Naive thymus-derived CD4-positive, alpha-beta T cell (primary cell): ENCODE measurements at regions not wholly inside any gene's neighbourhood (a gene's known extent, or its start where the extent isn't known, plus 50 kb on each side); places are given as distances from the start of the nearest gene placed in this dataset.

Experiments
- ATAC-seq: fragments of 150-1000 bp; cut with Tn5 transposase; 2 replicates; pipeline ENCODE4 v1.10.0; 2021; ENCODE audit warnings: mild to moderate bottlenecking, moderate library complexity
- CTCF ChIA-PET: fragments of 350-600 bp; sonication (Branson Sonifier 250); formaldehyde crosslinking; loops from one replicate; lab custom pipeline; 2021; ENCODE audit warnings: antibody characterized with exemption; lab: Charles Lee
- POLR2A ChIA-PET: fragments of 350-600 bp; sonication (Branson Sonifier 250); formaldehyde crosslinking; loops from one replicate; lab custom pipeline; 2021; ENCODE audit warnings: antibody characterized with exemption, inconsistent platforms; lab: Charles Lee
- DNase-seq, 9 donors: peaks; one replicate each; pipeline versions ENCODE4 v3.0.0 to v3.0.0-alpha.2; 2020 to 2022; ENCODE audit warnings: mixed read lengths in 1 of 9
- H3K27ac ChIP-seq: one replicate; pipeline ENCODE4 v1.7.0; 2013; ENCODE audit warnings: mild to moderate bottlenecking, low read depth, low read length, moderate library complexity
- H3K27me3 ChIP-seq, 2 donors: one replicate each; pipeline ENCODE4 v1.7.0; 2013; ENCODE audit warnings: low read length in 2 of 2, mild to moderate bottlenecking in 2 of 2, moderate library complexity in 2 of 2; ENCODE audit not compliant: control insufficient read depth in 2 of 2, insufficient read depth in 2 of 2
- H3K36me3 ChIP-seq, 3 experiments: 1 replicate in 2 of 3; 2 replicates in 1 of 3; pipeline ENCODE4 v1.7.0; 2013; ENCODE audit warnings: low read length in 3 of 3, mild to moderate bottlenecking in 3 of 3, moderate library complexity in 1 of 3; ENCODE audit not compliant: insufficient read depth in 3 of 3, control insufficient read depth in 2 of 3
- H3K4me1 ChIP-seq, 2 donors: one replicate each; pipeline ENCODE4 v1.7.0; 2013; ENCODE audit warnings: low read length in 2 of 2, mild to moderate bottlenecking in 2 of 2, moderate library complexity in 1 of 2; ENCODE audit not compliant: control insufficient read depth in 2 of 2, insufficient read depth in 2 of 2
- H3K4me3 ChIP-seq: 2 replicates; pipeline ENCODE4 v1.7.0; 2013; ENCODE audit warnings: mild to moderate bottlenecking, low read length
- H3K9me3 ChIP-seq, 3 experiments: 1 replicate in 2 of 3; 2 replicates in 1 of 3; pipeline ENCODE4 v1.7.0; 2013; ENCODE audit warnings: low read length in 3 of 3; ENCODE audit not compliant: control insufficient read depth in 2 of 3
- H3K27ac Mint-ChIP-seq, 9 donors: one replicate each; pipeline ENCODE4 v1.8.0; 2020 to 2022; ENCODE audit warnings: mixed read lengths in 9 of 9, mild to moderate bottlenecking in 8 of 9, moderate library complexity in 5 of 9, inconsistent platforms in 2 of 9
- H3K27me3 Mint-ChIP-seq, 5 donors: one replicate each; pipeline ENCODE4 v1.8.0; 2021 to 2022; ENCODE audit warnings: mixed read lengths in 5 of 5, mild to moderate bottlenecking in 1 of 5
- H3K36me3 Mint-ChIP-seq, 5 donors: one replicate each; pipeline ENCODE4 v1.8.0; 2020 to 2022; ENCODE audit warnings: mixed read lengths in 5 of 5, mild to moderate bottlenecking in 3 of 5, inconsistent platforms in 1 of 5
- H3K4me1 Mint-ChIP-seq, 7 donors: one replicate each; pipeline ENCODE4 v1.8.0; 2020 to 2022; ENCODE audit warnings: mixed read lengths in 7 of 7, mild to moderate bottlenecking in 3 of 7, inconsistent platforms in 1 of 7
- H3K4me3 Mint-ChIP-seq, 10 donors: one replicate each; pipeline ENCODE4 v1.8.0; 2020 to 2022; ENCODE audit warnings: mild to moderate bottlenecking in 10 of 10, mixed read lengths in 10 of 10, moderate library complexity in 6 of 10, inconsistent platforms in 2 of 10
- H3K9me3 Mint-ChIP-seq, 11 donors: one replicate each; pipeline ENCODE4 v1.8.0; 2020 to 2022; ENCODE audit warnings: mixed read lengths in 11 of 11, mild to moderate bottlenecking in 4 of 11, inconsistent platforms in 1 of 11, moderate library complexity in 1 of 11
- intact Hi-C, 2 donors: fragments of 100-400 bp; cut with micrococcal nuclease; formaldehyde crosslinking; loops; one replicate each; pipeline ENCODE4 v1.15.1; 2023

DNA sequence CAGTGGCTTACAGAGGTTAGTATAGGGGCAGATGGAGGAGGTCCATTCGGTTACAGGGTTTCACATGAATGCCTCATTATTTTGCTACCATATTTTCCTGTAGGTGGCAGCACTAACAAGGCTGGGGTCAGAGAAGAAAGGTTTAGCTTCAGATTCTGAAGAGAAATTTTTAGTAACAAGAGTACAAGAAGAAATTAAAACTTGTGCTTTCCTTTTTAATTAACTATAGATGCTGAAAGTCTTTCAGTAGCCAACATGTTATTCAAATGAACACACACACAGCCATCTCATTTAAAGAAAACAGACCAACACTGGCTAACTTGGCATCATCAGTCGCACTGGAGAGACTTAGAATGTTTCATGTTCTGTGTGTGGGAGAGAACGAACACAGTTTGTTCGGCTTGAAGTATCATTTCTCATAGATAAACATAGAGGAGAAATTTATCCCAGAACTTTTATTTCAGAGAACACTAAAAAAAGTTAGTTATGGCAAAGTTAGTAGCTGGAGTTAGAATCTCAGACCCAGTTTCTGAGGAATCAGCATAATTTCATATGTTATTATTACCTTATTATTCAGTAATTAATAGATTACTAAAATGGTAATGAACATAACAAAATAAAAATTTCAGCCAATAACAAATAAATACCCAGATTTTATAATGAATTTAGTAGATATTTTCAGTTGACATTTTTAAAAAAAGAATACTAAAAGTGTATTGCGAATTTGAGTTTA lies 314.0 kb upstream of the RSPO3 start:
- Histone ChIP-seq H3K27ac (no peak overlapping the region), H3K36me3 (no peaks in the 10 kb centered on the region), H3K9me3 (no peaks in the 10 kb centered on the region), H3K4me3 (no peak overlapping the region), H3K27me3 (no peaks in the 10 kb centered on the region), H3K4me1 (no peaks in the 10 kb centered on the region)
- ChIA-PET POLR2A (no interaction called here), CTCF (no interaction called here)
- H3K36me3 Mint-ChIP-seq: no peaks in the 10 kb centered on the region
- peaks cover 0 to 2% (median 0%) of the 10 kb centered on the region in 11 donors for H3K9me3 Mint-ChIP-seq
- intact Hi-C loops: loop anchor here in 1 of 2 donors (1.0 kb wide), 1 partner anchor 317 kb away; no protein-coding TSS in a partner anchor
- H3K4me1 Mint-ChIP-seq: no peaks in the 10 kb centered on the region
- DNase-seq (no peak), ATAC-seq (no peak)
- H3K27me3 Mint-ChIP-seq: peaks cover 0 to 9% (median 6%) of the 10 kb centered on the region in 5 donors
- no peak overlapping the region for H3K27ac Mint-ChIP-seq
- H3K4me3 Mint-ChIP-seq: no peak overlapping the region

DNA sequence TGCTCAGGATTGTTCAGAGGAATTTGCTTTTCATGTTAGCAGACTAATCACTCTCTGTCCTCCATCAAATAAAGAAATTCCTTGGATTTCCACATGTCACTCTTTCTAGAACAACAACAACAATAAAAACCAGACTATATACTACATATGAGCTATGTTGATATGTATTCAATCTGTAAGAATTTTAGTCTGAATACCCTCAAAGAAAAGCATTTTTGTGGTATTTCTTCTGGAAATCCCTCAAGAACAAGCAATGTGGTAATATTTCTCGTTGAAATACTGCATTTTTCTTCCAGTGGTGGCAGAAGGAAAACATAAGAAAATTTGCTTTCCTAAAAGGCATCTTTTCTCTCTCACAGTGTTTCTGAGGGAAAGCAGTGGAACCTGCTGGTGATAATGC lies 312.6 kb upstream of the RSPO3 start:
- Mint-ChIP-seq H3K36me3 (no peaks in the 10 kb centered on the region), H3K4me3 (no peak overlapping the region), H3K27me3 (peaks cover 0 to 10% (median 7%) of the 10 kb centered on the region in 5 donors), H3K27ac (no peak overlapping the region), H3K4me1 (no peaks in the 10 kb centered on the region), H3K9me3 (peaks cover 0 to 2% (median 0%) of the 10 kb centered on the region in 11 donors)
- H3K4me3 ChIP-seq: no peak overlapping the region
- CTCF ChIA-PET: no interaction called here
- no peaks in the 10 kb centered on the region for H3K27me3 ChIP-seq
- intact Hi-C loops: no loop called here
- DNase-seq (no peak), ATAC-seq (no peak)
- no peak overlapping the region for H3K27ac ChIP-seq
- POLR2A ChIA-PET: no interaction called here
- H3K9me3 ChIP-seq: no peaks in the 10 kb centered on the region
- no peaks in the 10 kb centered on the region for H3K4me1 ChIP-seq
- no peaks in the 10 kb centered on the region for H3K36me3 ChIP-seq

DNA sequence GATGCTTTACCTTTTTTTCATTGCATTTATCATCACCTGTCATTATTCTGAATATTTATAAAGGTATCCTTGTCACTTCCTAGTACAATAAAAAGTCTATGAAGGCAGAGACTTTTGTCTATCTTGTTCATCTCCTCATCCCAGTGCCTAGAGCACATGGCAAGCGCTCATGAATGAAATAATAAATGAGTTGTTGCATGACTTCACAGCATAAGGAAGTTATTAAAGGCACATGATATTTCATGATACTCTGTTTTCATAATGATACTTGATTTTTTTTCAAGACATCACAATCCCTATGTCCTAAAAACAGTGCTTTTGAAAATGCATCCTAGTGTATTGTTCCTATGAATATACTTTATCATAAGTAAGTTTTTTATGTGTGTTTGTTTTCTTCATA lies 310.6 kb upstream of the RSPO3 start:
- intact Hi-C loops: no loop called here
- Histone ChIP-seq H3K27ac (no peak overlapping the region), H3K36me3 (no peaks in the 10 kb centered on the region), H3K9me3 (no peaks in the 10 kb centered on the region), H3K4me1 (no peaks in the 10 kb centered on the region), H3K27me3 (no peaks in the 10 kb centered on the region), H3K4me3 (no peak overlapping the region)
- no peak for DNase-seq
- Mint-ChIP-seq H3K9me3 (peaks cover 0 to 2% (median 0%) of the 10 kb centered on the region in 11 donors), H3K4me1 (no peaks in the 10 kb centered on the region), H3K36me3 (no peaks in the 10 kb centered on the region), H3K4me3 (no peak overlapping the region), H3K27me3 (peaks cover 0 to 10% (median 7%) of the 10 kb centered on the region in 5 donors), H3K27ac (no peak overlapping the region)
- ChIA-PET CTCF (no interaction called here), POLR2A (no interaction called here)
- no peak for ATAC-seq

DNA sequence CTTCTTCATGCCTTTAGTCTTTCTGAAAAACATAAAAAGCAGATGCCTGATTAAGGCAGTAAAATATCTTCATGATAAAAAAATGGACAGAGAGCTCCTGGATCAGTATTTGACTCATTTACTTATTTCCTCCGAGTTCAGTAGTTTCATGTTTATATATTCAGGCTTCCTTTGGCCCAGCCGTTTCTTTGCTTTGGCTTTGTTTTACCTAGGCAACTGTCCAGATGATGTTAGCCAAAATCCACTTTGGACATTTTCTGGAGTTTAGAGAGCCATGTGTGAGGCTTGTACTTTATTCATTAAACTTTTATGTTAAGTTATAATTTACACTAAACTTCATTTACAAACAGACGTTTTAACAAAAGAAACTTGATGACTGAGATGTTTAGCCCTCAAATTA lies 307.1 kb upstream of the RSPO3 start:
- intact Hi-C loops: no loop called here
- Histone ChIP-seq H3K4me3 (no peak overlapping the region), H3K27me3 (no peaks in the 10 kb centered on the region), H3K4me1 (no peaks in the 10 kb centered on the region), H3K27ac (no peak overlapping the region), H3K36me3 (no peaks in the 10 kb centered on the region), H3K9me3 (no peaks in the 10 kb centered on the region)
- no peaks in the 10 kb centered on the region for H3K4me1 Mint-ChIP-seq
- ChIA-PET POLR2A (no interaction called here), CTCF (no interaction called here)
- ATAC-seq (no peak), DNase-seq (no peak)
- H3K4me3 Mint-ChIP-seq: no peak overlapping the region
- H3K36me3 Mint-ChIP-seq: no peaks in the 10 kb centered on the region
- peaks cover 0 to 9% (median 6%) of the 10 kb centered on the region in 5 donors for H3K27me3 Mint-ChIP-seq
- no peak overlapping the region for H3K27ac Mint-ChIP-seq
- H3K9me3 Mint-ChIP-seq: peaks cover 0 to 4% (median 0%) of the 10 kb centered on the region in 11 donors

DNA sequence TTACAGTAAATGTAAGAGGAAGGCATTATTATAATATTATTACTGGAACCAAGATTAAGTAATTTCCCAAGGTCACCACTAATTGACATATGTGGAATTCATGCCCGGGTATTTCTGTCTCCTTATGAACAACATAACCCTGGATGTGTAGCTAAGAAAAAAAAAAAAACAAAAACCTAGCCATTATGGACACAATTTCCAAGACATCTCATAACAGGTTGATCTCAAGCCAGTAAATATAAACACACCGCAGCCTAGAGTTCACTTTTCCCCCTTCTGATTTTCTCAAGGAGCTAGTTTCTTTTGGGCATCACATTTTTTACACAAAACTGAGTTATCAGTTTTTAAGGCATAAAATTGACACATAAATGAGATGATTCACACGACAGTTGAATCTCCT lies 306.5 kb upstream of the RSPO3 start:
- Histone ChIP-seq H3K4me1 (no peaks in the 10 kb centered on the region), H3K27me3 (no peaks in the 10 kb centered on the region), H3K9me3 (no peaks in the 10 kb centered on the region), H3K4me3 (no peak overlapping the region), H3K36me3 (no peaks in the 10 kb centered on the region), H3K27ac (no peak overlapping the region)
- H3K4me3 Mint-ChIP-seq: no peak overlapping the region
- H3K9me3 Mint-ChIP-seq: peaks cover 0 to 6% (median 0%) of the 10 kb centered on the region in 11 donors
- DNase-seq: no peak
- no peaks in the 10 kb centered on the region for H3K36me3 Mint-ChIP-seq
- intact Hi-C loops: no loop called here
- peaks cover 0 to 7% (median 5%) of the 10 kb centered on the region in 5 donors for H3K27me3 Mint-ChIP-seq
- ChIA-PET CTCF (no interaction called here), POLR2A (no interaction called here)
- ATAC-seq: no peak
- no peaks in the 10 kb centered on the region for H3K4me1 Mint-ChIP-seq
- no peak overlapping the region for H3K27ac Mint-ChIP-seq

DNA sequence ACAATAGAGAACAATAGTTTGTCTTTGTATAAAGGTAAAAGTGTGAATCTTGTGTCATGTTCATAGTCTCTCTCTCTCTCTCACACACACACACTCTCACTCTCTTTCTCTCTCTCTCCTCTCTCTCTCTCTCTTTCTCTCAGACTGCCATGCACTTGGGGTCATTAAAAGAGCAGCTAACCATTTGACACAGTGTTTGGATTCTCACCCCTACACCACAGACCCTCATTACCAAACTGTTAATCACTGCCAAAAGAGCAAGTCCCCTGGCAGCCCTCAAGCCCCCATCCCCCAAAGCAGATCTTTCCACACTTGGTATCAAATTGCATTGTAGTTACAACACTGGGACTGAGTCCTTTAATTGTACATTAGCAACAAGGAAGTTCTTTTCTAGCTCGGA lies 305.8 kb upstream of the RSPO3 start:
- no peaks in the 10 kb centered on the region for H3K27me3 ChIP-seq
- Mint-ChIP-seq H3K9me3 (peaks cover 0 to 6% (median 0%) of the 10 kb centered on the region in 11 donors), H3K27me3 (peaks cover 0 to 5% (median 3%) of the 10 kb centered on the region in 5 donors), H3K4me1 (no peaks in the 10 kb centered on the region), H3K4me3 (no peak overlapping the region), H3K27ac (no peak overlapping the region), H3K36me3 (no peaks in the 10 kb centered on the region)
- H3K9me3 ChIP-seq: no peaks in the 10 kb centered on the region
- ChIA-PET POLR2A (no interaction called here), CTCF (no interaction called here)
- DNase-seq (no peak), ATAC-seq (no peak)
- intact Hi-C loops: no loop called here
- no peak overlapping the region for H3K4me3 ChIP-seq
- H3K27ac ChIP-seq: no peak overlapping the region
- no peaks in the 10 kb centered on the region for H3K4me1 ChIP-seq
- no peaks in the 10 kb centered on the region for H3K36me3 ChIP-seq

DNA sequence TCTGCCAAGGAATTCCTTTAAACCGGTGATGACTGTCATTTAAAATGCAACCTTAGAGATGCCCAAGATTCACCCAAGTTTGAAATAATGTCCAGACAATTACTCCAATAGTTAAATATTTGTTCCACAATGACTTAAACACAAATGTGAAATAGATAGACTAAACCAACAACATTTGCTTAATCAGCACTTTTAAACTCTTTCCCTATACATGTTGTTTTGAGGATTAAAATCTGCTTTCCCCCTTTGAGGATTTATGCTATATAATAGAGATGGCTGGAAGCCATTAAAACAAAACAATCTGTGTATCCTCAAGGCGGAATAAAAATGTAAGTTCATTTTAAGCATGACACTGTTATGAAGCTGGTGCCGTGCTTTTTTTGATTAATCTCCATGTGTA lies 297.8 kb upstream of the RSPO3 start:
- H3K4me3 ChIP-seq: no peak overlapping the region

More for the DNA sequence above, 297.8 kb upstream of the RSPO3 start:
- Mint-ChIP-seq H3K27me3 (no peaks in the 10 kb centered on the region), H3K4me3 (no peak overlapping the region), H3K27ac (no peak overlapping the region), H3K4me1 (no peaks in the 10 kb centered on the region), H3K36me3 (no peaks in the 10 kb centered on the region), H3K9me3 (peaks cover 0 to 6% (median 0%) of the 10 kb centered on the region in 11 donors)
- H3K9me3 ChIP-seq: no peaks in the 10 kb centered on the region
- H3K27me3 ChIP-seq: no peaks in the 10 kb centered on the region
- no peak overlapping the region for H3K27ac ChIP-seq
- ATAC-seq (no peak), DNase-seq (no peak)
- ChIA-PET CTCF (no interaction called here), POLR2A (no interaction called here)
- no peaks in the 10 kb centered on the region for H3K4me1 ChIP-seq
- no peaks in the 10 kb centered on the region for H3K36me3 ChIP-seq
- intact Hi-C loops: no loop called here
